Stomach (tissue), 4 donors: ENCODE measurements at regions not wholly inside any gene's neighbourhood (a gene's known extent, or its start where the extent isn't known, plus 50 kb on each side); places are given as distances from the start of the nearest gene placed in this dataset.

Source experiments
- CTCF ChIP-seq, 7 experiments: fragments of 450-650 bp in 4 of 7; fragments of 200-600 bp in 3 of 7; sonication (generic) in 3 of 7; IDR thresholded peaks; one replicate each; pipeline ENCODE4 v1.5.1; 2016 to 2019; ENCODE audit warnings: antibody characterized with exemption in 7 of 7, control low read depth in 2 of 7, mild to moderate bottlenecking in 1 of 7
- POLR2A ChIP-seq, 4 donors: fragments of 450-650 bp; IDR thresholded peaks; one replicate each; pipeline ENCODE4 v1.6.1; 2016; ENCODE audit warnings: antibody characterized with exemption in 4 of 4, control low read depth in 2 of 4, mild to moderate bottlenecking in 1 of 4, moderate library complexity in 1 of 4

DNA sequence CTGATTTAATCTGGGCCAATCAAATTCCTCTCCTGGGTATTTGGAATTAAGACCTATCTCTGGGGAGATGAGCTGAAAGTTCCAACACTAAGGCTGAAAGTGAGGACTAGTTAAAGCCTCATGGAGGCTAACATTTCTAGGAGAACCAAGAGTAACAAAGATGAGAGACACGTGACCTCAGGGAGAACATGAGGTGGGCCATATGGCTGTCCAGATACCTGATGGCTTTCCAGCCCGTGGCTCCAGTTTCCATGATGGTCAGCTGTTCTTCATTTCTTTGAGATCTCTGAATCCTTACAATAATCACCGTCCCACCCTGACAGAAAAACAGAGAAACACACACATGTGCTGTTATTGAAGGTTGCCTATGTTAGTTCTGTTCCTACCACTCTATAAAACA is 66.1 kb downstream of the LEPR start:
- TF ChIP-seq POLR2A (IDR thresholded peaks at IDR 0.05) (no peak), CTCF (IDR thresholded peaks at IDR 0.05) (no peak)
